Bronchial epithelial cell (primary cell): ENCODE measurements at regions not wholly inside any gene's neighbourhood (a gene's known extent, or its start where the extent isn't known, plus 50 kb on each side); places are given as distances from the start of the nearest gene placed in this dataset.
A peak's percentile ranks its signal among the peaks of the same experiment; 100 is the strongest.
"Not testable (repeated sequence)": the region's sequence is repeated elsewhere in the genome, so short reads cannot be mapped to it uniquely, and the experiment has no call there.

Experiments
- DNase-seq: peaks from one replicate; pipeline ENCODE4 v3.0.0-alpha.2; 2010; ENCODE audit warnings: low read depth
- FAIRE-seq: peaks from 2 replicates; lab custom pipeline; 2011; peaks lifted over from hg19 to GRCh38; lab: Jason Lieb, UNC
- H3K27me3 ChIP-seq: 2 replicates; pipeline ENCODE4 v1.5.1; 2011; ENCODE audit warnings: low read length; ENCODE audit not compliant: control insufficient read depth, insufficient read depth
- H3K36me3 ChIP-seq: 2 replicates; pipeline ENCODE4 v1.5.1; 2011; ENCODE audit warnings: low read length; ENCODE audit not compliant: control insufficient read depth, insufficient read depth
- H3K4me3 ChIP-seq: 2 replicates; pipeline ENCODE4 v1.5.1; 2011; ENCODE audit warnings: mild to moderate bottlenecking, low read depth, low read length, control low read depth
- TF ChIP-seq, protein P1 (sequence below): IDR thresholded peaks from 2 replicates; pipeline ENCODE4 v1.5.1; 2011; ENCODE audit warnings: mild to moderate bottlenecking, moderate library complexity, low read length, control low read depth, inconsistent platforms; ENCODE audit not compliant: insufficient read depth, severe bottlenecking

DNA sequence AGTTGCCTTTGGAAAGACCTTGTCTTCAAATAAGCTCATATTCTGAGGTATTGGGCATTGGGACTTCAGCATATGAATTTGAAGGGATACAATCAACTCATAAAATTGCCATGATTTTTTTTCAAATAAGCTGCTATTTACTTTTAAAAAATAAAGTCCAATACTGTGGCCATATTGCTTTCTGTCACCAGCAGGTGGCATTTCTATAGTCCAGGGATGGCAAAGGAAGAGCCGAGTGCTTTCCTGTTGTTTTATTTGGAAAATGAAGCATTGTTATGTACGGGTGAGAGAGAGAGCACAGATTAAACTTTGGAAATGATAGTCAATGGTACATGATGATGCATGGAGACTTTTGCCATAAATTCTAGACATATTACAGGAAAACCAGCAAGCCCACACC lies 104.1 kb upstream of the DPP6 start:
- no peak for DNase-seq
- TF ChIP-seq, protein P1, sequence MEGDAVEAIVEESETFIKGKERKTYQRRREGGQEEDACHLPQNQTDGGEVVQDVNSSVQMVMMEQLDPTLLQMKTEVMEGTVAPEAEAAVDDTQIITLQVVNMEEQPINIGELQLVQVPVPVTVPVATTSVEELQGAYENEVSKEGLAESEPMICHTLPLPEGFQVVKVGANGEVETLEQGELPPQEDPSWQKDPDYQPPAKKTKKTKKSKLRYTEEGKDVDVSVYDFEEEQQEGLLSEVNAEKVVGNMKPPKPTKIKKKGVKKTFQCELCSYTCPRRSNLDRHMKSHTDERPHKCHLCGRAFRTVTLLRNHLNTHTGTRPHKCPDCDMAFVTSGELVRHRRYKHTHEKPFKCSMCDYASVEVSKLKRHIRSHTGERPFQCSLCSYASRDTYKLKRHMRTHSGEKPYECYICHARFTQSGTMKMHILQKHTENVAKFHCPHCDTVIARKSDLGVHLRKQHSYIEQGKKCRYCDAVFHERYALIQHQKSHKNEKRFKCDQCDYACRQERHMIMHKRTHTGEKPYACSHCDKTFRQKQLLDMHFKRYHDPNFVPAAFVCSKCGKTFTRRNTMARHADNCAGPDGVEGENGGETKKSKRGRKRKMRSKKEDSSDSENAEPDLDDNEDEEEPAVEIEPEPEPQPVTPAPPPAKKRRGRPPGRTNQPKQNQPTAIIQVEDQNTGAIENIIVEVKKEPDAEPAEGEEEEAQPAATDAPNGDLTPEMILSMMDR = no peak
- H3K36me3 ChIP-seq = no peaks in the 10 kb centered on the region
- no peak overlapping the region for H3K4me3 ChIP-seq
- FAIRE-seq = no peak
- no peaks in the 10 kb centered on the region for H3K27me3 ChIP-seq

DNA sequence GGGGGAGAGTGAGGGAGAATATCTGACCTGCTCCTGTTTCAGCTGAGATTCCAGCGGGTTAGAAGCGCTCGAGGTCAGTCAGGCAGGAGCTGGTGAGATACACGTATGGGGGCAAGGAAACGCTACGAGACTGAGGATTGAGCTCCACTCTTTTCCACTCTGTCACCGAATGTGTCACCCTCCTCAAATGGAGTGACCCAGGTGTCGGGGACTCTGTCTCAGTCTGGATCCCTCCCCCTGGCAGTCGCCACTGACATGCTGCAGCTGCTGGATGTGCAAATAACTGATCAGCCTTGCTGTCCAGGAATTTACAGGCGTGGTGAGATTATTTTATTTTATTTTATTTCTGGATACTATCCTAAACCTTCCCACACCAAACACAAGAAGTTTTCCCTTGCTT lies 100.9 kb upstream of the DPP6 start:
- Histone ChIP-seq H3K4me3 (no peak overlapping the region), H3K27me3 (no peaks in the 10 kb centered on the region), H3K36me3 (no peaks in the 10 kb centered on the region)
- FAIRE-seq (no peak), DNase-seq (no peak)
- TF ChIP-seq, protein P1 = no peak

DNA sequence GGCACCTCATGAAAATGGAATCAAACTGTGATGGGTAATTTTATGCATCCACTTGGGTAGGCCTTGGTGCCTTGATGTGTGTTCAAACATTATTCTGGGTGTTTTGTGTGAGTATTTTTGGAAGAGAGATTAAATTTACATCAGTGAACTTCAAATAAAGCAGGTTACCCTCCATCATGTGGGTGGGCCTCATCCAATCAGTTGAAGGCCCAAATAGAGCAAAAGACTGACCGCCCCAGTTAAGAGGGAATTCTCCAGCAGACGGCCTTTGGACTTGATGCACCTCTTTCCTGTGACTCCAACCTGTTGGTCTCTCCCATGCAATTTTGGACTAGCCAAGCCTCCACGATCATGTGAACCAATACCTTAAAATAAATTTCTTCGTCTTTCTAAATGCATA lies 97.7 kb upstream of the DPP6 start:
- TF ChIP-seq, protein P1 = no peak
- H3K36me3 ChIP-seq = no peaks in the 10 kb centered on the region
- H3K27me3 ChIP-seq = no peaks in the 10 kb centered on the region
- DNase-seq (no peak), FAIRE-seq (no peak)
- H3K4me3 ChIP-seq = no peak overlapping the region

DNA sequence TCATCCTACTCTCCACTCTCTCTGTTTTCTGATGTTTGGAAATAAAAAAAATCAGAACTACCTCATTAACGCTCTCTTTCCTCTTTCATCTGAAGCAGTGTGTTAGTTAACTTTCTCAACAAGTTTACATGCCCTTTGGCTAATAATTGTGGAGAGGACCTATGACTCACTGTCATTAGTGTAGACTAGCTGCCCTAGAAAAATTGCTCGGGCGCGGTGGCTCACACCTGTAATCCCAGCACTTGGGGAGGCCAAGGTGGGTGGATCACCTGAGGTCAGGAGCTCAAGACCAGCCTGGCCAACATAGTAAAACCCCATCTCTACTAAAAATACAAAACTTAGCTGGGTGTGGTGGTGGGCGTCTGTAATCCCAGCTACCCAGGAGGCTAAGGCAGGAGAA lies 94.5 kb upstream of the DPP6 start:
- not testable (repeated sequence) for H3K36me3 ChIP-seq, DNase-seq, H3K27me3 ChIP-seq, H3K4me3 ChIP-seq, FAIRE-seq

DNA sequence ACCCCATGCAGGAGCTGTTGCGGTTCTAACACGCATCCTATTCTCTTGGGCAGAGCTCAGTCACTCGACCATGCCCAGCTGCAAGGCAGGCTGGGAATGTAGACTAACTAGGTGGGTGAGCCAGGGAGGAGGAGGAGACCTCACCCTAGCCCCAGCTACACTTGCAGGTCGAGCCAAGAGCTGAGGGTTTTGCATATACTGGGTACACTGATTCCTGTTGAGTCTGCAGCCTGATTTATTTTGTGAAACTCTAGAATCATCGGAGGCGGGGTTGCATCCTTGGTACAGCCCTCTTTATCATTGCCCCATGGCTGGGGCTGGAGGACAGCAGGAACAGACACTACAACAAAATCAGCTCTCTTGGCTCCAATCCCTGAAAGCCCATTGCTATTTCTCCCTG lies 93.8 kb upstream of the DPP6 start:
- not testable (repeated sequence) for FAIRE-seq, DNase-seq, H3K36me3 ChIP-seq, H3K27me3 ChIP-seq, H3K4me3 ChIP-seq

DNA sequence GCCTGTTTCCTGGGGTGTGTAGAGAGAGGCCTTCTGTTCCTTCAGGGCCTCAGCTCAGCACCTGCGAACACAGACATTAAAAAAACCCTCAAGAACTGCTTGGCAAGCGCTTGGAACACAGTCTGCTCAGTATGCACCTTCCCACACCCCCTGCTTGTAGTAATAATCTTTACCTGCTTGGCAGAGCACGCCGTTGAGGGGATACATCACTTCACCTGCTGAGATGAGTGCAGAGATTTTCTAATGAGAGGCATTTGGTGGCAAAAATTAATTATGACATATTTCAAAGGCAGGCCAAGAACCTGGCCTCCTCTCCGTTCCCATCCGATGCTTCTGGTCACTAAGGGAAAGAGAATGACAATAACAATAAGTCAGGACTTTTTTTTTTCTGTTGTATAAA lies 93.4 kb upstream of the DPP6 start:
- not testable (repeated sequence) for DNase-seq, H3K4me3 ChIP-seq, H3K27me3 ChIP-seq, H3K36me3 ChIP-seq
- peak; percentile 93 for FAIRE-seq

DNA sequence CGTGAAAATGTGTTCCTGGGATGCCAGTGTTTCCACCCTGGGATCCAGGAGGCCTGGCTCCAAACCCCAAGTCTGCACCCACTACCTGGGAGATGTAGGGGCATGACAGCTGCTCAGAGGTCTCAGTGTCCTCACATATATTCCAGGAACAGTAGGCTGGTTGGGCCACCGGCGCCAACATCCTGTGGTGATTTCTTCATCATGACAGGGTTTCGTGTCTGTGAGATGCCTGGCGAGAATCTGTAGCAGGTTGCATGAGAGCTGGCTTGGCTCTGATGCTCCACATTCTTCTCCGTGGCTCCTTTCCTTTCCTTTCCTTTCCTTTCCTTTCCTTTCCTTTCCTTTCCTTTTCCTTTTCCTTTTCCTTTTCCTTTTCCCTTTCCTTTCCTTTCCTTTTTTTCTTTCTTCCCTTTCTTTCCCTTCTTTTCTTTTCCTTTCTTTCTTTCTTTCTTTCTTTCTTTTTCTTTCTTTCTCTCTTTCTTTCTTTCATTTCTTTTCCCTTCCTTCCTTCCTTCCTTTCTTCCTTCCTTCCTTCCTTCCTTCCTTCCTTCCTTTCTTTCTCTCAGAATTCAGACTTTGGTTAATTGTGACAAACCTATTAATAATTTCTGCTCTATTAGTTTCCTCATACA lies 87.6 kb upstream of the DPP6 start:
- not testable (repeated sequence) for DNase-seq, H3K27me3 ChIP-seq, H3K4me3 ChIP-seq, H3K36me3 ChIP-seq, FAIRE-seq

DNA sequence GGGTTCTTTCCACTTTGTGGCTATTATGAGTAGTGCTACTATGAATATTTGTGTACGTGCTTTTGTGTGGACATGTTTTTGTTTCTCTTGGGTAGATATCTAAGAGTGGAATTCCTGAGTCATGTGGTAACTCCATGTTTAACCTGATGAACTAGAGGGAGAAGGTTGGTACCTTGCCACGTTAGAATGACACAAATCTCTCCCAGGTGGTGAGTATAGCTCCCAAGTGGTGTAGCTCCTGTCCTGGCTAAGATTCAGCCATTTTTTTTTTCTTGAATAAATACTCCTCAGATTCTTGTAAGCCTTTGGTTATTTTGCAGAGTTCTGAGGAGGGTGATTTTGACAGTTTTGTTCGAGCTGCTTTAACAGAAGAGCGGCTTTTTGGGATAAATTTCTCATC lies 83.2 kb upstream of the DPP6 start:
- FAIRE-seq, DNase-seq: not testable (repeated sequence)

DNA sequence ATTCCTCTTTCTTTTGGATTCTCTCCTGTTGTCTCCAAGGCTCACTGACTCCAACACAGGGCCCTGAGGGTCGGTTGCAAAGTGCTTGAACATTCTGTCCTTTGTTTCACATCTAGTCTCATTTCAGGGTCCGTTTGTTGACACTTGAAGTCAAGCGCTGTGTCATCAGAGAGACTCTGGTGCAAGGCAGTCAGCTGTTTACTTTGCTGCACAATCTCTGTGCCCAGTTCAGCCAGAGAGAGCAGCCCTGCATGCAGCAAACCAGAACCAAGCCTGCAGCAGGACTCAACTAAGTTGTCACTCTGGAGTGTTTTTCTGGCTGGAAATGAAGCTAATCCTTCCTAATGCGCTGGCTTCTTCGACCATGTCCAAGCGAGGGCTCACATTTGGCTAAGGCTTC lies 77.6 kb upstream of the DPP6 start:
- DNase-seq, H3K4me3 ChIP-seq, FAIRE-seq, H3K36me3 ChIP-seq, H3K27me3 ChIP-seq: not testable (repeated sequence)

More for the DNA sequence above, 83.2 kb upstream of the DPP6 start:
- H3K27me3 ChIP-seq, H3K36me3 ChIP-seq, H3K4me3 ChIP-seq: not testable (repeated sequence)

DNA sequence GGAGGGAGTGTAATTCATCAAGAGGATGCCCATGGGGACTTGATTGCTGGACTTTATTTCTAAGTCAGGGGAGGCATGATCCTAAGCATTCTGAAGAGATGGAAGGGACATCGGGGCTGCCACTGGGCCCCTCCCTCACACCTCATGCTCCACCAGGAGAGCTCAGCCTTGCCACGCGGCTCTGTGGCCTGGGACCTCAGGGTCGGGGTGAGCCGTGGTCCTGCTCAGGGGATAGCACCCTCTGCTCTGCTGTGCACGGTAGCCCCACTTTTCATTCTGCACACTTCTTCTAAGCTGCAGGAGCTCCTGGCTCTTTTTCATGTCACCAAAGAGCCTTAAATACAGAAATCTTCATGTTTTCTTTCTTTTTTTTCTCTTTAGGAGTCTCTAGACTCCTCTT lies 75.5 kb upstream of the DPP6 start:
- not testable (repeated sequence) for FAIRE-seq, H3K4me3 ChIP-seq, DNase-seq, H3K36me3 ChIP-seq, H3K27me3 ChIP-seq

DNA sequence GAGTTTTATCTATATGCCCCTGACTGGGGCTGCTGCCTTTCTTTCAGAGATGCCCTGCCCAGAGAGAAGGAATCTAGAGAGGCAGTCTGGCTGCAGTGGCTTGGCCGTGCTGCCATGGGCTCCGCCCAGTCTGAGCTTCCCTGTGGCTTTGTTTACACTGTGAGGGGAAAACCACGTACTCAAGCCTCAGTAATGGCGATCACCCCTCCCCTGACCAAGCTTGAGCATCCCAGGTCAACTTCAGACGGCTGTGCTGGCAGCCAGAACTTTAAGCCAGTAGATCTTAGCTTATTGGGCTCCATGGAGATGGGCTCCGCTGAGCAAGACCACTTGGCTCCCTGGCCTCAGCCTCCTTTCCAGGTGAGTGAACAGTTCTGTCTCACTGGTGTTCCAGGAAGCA lies 69.0 kb upstream of the DPP6 start:
- H3K36me3 ChIP-seq, H3K27me3 ChIP-seq, DNase-seq, H3K4me3 ChIP-seq: not testable (repeated sequence)
- peak; percentile 58 for FAIRE-seq

DNA sequence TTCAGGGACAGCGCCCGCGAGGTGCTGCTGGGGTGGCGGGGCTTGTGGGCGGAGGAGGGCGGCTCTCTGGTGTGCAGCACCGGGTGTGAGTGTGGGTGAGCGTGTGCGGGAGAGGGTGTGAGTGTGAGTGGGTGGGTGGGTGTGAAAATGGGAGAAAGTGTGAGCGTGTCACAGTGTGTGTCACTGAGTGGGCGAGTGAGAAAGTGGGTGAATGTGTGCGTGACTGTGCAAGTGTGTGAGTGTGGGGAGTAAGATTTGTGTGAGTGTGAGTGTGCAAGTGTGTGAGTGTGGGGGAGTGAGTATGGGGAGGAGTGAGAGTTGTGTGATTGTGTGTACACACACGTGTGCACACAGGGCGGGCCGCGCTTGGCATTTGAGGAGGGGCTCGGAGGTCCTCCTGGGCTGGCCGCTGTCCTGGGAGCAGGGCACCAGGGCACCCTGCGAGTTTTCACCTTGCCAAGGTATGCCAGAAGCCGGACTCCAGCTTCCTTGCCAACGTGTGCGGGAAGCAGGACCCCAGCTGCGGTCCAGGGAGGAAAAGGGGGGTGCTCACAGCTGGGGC lies 63.1 kb upstream of the DPP6 start:
- FAIRE-seq = peak; percentile 60
- H3K27me3 ChIP-seq, H3K36me3 ChIP-seq, H3K4me3 ChIP-seq, DNase-seq: not testable (repeated sequence)
